ENCODE measurements at regions not wholly inside any gene's neighbourhood (a gene's known extent, or its start where the extent isn't known, plus 50 kb on each side); places are given as distances from the start of the nearest gene placed in this dataset.
"Not testable (repeated sequence)": the region's sequence is repeated elsewhere in the genome, so short reads cannot be mapped to it uniquely, and the experiment has no call there.

DNA sequence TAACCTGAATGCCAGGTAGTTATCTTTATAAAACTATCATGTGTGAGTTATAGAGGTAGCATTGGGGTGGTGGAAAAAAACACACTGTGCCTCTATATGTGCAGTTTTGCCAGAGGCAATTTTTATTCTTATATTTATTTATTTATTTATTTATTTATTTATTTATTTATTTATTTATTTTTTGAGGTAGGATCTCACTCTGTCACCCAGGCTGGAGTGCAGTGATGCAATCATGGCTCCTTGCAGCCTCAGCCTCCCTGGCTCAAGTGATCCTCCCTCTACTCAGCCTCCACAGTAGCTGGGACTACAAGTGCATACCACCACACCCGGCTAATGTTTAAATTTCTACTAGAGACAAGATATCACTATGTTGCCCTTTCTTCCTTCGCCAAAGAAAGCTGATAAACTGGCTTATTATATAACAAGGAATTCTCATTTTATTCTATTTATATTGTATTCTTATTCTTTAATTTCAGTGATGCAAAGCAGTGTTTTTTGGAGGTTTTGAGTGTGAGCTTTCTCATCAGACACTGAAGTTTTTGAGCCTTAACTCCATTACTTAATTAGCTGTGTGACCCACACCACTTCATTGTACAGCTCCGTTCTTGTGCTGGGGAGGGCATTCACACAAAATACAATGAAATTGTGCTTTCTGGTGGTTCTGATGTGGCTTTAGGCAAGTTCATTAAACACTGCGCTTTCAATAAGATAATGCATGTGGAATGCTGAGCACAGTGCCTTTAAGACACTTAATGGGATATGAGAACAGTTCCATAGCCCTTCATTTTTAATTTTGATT lies 102.9 kb upstream of the TPTE start:
- DNase-seq (ENCODE audit: low read depth); H3K4me3 ChIP-seq (ENCODE audit: low read depth, low read length): not testable (repeated sequence)

DNA sequence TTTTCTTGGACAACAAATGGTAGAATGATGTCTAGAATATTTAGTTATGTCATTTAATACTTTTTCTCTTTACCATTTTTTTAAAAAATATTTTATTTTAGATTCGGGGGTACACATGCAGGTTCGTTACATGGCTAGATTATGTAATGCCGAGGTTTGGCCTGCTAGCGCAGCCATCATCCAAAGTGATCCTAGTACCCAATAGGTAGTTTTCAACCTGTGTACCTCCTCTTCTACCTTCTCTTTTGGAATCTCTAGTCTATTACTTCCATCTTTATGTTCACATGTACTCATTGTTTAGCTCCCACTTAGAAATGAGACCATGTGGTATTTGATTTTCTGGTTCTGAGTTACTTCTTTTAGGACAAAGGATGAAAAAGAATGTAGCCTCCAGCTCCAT lies 100.2 kb upstream of the TPTE start:
- DNase-seq (ENCODE audit: low read depth); H3K4me3 ChIP-seq (ENCODE audit: low read depth, low read length): not testable (repeated sequence)

DNA sequence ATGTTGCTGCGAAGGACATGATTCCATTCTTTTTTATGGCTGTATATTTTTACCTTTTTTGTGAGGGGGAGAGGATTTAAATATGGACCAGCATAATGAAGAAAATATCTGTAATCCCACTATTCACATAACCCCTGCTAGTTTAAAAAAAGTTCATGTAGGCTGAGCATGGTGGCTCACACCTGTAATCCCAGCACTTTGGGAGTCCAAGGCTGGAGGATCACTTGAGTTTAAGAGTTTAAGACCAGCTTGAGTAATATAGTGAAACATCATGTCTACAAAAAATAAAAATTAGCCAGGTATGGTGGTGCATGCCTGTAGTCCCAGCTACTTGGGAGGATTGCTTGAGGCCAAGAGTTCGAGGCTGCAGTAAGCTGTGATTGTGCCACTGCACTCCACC lies 99.8 kb upstream of the TPTE start:
- H3K4me3 ChIP-seq (ENCODE audit: low read depth, low read length); DNase-seq (ENCODE audit: low read depth): not testable (repeated sequence)

GRCh38 chr21:10424097-10424886 lies 97.1 kb upstream of the TPTE start:
- H3K4me3 ChIP-seq (ENCODE audit: low read depth, low read length); DNase-seq (ENCODE audit: low read depth): not testable (repeated sequence)

GRCh38 chr21:10424887-10425145 lies 96.6 kb upstream of the TPTE start:
- DNase-seq (ENCODE audit: low read depth); H3K4me3 ChIP-seq (ENCODE audit: low read depth, low read length): not testable (repeated sequence)

- H3K4me3 ChIP-seq (ENCODE audit: low read depth, low read length): no peak overlapping the region
- no peak for DNase-seq (ENCODE audit: low read depth)
- TF ChIP-seq CTCF (IDR thresholded peaks at IDR 0.05; ENCODE audit: insufficient read depth, low read length): no peak
Observed at GRCh38 chr21:10425856-10426255, 95.5 kb upstream of the TPTE start.

- DNase-seq (ENCODE audit: low read depth): not testable (repeated sequence)
Observed at GRCh38 chr21:10426812-10427211, 94.6 kb upstream of the TPTE start.

GRCh38 chr21:10427277-10427676 lies 94.1 kb upstream of the TPTE start:
- not testable (repeated sequence) for DNase-seq (ENCODE audit: low read depth); H3K4me3 ChIP-seq (ENCODE audit: low read depth, low read length)
- peak; percentile 5 for TF ChIP-seq CTCF (IDR thresholded peaks at IDR 0.05; ENCODE audit: insufficient read depth, low read length)

More at GRCh38 chr21:10426812-10427211, 94.6 kb upstream of the TPTE start:
- not testable (repeated sequence) for H3K4me3 ChIP-seq (ENCODE audit: low read depth, low read length)

GRCh38 chr21:10428981-10429534 lies 92.3 kb upstream of the TPTE start:
- H3K4me3 ChIP-seq (ENCODE audit: low read depth, low read length); DNase-seq (ENCODE audit: low read depth): not testable (repeated sequence)

DNA sequence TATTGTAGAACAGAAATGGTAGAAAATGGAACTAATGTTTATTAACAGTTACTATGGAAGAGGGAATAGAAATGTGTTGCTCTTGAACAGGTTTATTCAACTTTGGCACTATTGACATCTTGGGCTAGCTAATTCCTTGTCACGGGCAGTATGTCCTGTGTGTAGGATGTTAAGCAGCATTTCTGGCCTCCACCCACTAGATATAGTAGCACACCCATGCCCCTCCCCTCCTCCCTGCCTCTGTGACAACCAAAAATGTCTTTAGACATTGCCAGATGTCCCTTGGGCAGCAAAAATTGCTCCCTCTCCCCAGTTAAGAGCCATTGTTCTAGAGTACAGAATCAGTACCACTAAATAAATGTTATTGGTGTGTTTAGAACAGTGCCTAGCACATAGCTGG lies 91.4 kb upstream of the TPTE start:
- DNase-seq (ENCODE audit: low read depth): no peak
- no peak overlapping the region for H3K4me3 ChIP-seq (ENCODE audit: low read depth, low read length)
- TF ChIP-seq CTCF (IDR thresholded peaks at IDR 0.05; ENCODE audit: insufficient read depth, low read length): no peak

GRCh38 chr21:10431995-10432394 lies 89.4 kb upstream of the TPTE start:
- not testable (repeated sequence) for H3K4me3 ChIP-seq (ENCODE audit: low read depth, low read length); DNase-seq (ENCODE audit: low read depth)

DNA sequence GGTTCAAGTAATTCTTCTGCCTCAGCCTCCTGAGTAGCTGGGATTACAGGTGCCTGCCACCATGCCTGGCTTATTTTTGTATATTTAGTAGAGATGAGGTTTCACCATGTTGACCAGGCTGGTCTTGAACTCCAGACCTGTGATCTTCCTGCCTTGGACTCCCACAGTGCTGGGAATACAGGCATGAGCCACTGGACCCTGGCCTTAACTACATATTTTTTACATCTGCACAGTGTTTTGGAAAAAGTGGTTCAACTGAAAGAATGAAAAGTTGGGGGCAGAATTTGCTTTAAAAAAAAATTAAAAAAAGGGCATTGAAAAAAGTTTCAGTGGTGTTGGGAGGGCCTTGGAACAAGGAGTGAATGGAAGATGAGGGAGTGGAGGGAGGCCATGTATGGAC lies 88.9 kb upstream of the TPTE start:
- H3K4me3 ChIP-seq (ENCODE audit: low read depth, low read length); DNase-seq (ENCODE audit: low read depth): not testable (repeated sequence)

DNA sequence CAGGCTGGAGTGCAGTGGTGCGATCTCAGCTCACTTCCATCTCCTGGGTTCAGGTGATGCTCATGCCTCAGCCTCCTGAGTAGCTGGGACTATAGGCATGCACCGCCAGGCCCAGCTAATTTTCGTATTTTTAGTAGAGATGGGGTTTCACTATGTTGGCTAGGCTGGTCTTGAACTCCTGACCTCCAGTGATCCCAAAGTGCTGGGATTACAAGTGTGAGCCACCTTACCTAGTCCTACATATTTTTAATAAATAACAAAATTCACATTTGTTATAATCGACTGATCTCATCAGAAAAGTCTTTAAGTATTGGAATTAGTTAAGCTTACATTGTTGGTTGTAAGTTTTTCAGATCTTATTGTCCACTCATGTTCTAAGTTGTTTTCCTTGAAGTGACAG lies 83.4 kb upstream of the TPTE start:
- DNase-seq (ENCODE audit: low read depth); H3K4me3 ChIP-seq (ENCODE audit: low read depth, low read length): not testable (repeated sequence)

DNA sequence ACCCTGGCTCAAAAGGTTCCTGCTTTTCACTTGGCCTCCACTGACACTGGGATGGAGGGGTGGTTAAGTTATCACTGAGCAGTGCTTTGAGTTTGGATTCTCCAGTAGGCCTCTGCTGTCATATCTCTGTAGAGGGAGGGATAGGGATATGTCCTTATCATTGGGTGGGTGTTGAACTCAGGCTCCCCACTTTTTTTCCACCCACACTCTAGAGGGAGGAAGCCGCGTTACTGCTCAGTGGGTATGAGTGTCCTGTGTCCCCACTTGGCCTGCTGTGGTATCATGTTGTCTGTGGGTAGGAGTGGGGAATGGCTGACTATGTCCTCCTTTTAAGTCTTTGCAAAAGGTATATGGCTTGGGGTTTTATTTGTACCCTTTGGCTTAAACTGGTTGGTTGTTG lies 80.7 kb upstream of the TPTE start:
- not testable (repeated sequence) for DNase-seq (ENCODE audit: low read depth); H3K4me3 ChIP-seq (ENCODE audit: low read depth, low read length)

GRCh38 chr21:10442018-10442417 lies 79.4 kb upstream of the TPTE start:
- not testable (repeated sequence) for H3K4me3 ChIP-seq (ENCODE audit: low read depth, low read length); DNase-seq (ENCODE audit: low read depth)
